ENCODE measurements at regions not wholly inside any gene's neighbourhood (a gene's known extent, or its start where the extent isn't known, plus 50 kb on each side); places are given as distances from the start of the nearest gene placed in this dataset.

DNA sequence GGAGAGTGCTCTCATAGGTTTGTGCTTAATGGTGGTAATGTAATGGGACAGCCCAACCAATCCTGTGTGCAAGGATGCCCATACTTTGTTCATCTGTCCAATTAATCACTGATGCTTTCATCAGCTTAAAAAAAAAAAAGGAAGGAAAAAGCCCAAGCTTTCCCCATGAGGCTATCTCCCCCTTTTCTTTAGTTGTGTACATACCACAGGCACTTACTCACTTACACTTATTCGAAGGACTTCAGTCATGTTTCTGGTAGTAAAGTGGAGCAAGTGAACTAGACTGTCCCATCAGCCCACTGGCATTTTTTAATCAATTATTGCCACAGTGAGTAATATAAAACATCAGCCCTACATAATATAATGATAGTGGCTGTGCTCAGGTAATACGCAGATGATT, 183.5 kb upstream of the UFM1 start:
- H3K27me3 ChIP-seq (ENCODE audit: control insufficient read depth, insufficient read depth, low read length, poor library complexity, severe bottlenecking), result no peaks in the 10 kb centered on the region
- H3K27ac ChIP-seq (ENCODE audit: insufficient read depth, low read depth, low read length, poor library complexity, severe bottlenecking), result no peak overlapping the region
- H3K36me3 ChIP-seq (ENCODE audit: control insufficient read depth, insufficient read depth, low read length), result no peaks in the 10 kb centered on the region
- H3K4me1 ChIP-seq (ENCODE audit: control insufficient read depth, insufficient read depth, low read length), result no peaks in the 10 kb centered on the region
- no peak overlapping the region for H3K4me3 ChIP-seq (ENCODE audit: insufficient read depth, low read depth, low read length)
- 98% methylated on average over 2 of the region's 2 CpGs; no CpG with 5 or more reads in 1 of the 2 experiments for WGBS, 2 experiments
- no peaks in the 10 kb centered on the region for H3K9me3 ChIP-seq (ENCODE audit: control insufficient read depth, low read length)

DNA sequence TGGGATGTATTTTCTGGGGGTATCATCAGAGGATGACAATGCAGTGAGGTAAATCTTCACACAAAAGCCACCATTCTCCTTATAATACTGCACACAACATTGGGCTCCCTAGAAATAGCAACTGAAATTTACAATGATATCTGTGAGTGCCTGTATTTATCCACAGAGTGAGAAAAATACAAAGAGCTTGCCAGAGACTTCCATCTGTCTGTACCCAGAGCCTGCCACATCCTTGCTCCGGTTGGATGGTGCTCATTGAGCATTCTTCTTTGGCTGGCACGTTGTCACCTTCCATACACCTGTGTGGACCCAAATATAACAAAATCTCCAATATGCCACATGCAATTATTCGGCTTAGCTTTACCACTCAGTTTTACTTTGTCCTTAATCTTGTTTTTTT, 189.5 kb upstream of the UFM1 start:
- no peaks in the 10 kb centered on the region for H3K36me3 ChIP-seq (ENCODE audit: control insufficient read depth, insufficient read depth, low read length)
- H3K9me3 ChIP-seq (ENCODE audit: control insufficient read depth, low read length), result no peaks in the 10 kb centered on the region
- H3K27me3 ChIP-seq (ENCODE audit: control insufficient read depth, insufficient read depth, low read length, poor library complexity, severe bottlenecking), result no peaks in the 10 kb centered on the region
- WGBS, 2 experiments, result 91 to 93% methylated on average over 3 of the region's 3 CpGs
- no peak overlapping the region for H3K4me3 ChIP-seq (ENCODE audit: insufficient read depth, low read depth, low read length)
- no peak overlapping the region for H3K27ac ChIP-seq (ENCODE audit: insufficient read depth, low read depth, low read length, poor library complexity, severe bottlenecking)
- no peaks in the 10 kb centered on the region for H3K4me1 ChIP-seq (ENCODE audit: control insufficient read depth, insufficient read depth, low read length)

DNA sequence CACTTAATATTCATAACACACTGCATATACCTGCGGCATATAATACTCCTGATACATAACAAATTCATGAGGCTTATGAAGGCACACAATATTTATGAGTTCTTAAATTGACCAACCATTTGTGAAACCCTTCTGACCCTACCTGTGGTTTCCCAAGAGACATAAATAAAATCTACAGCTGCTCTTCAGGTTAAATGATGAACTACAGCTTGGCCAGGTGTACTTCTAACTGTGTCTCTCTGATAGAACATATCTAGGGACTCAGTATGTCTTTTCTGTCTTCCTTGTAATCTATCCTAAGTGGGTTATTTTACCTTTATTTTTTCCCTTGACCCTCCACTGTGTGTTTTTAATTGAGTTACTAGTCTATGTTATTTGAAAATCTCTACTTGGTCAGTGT, 189.9 kb upstream of the UFM1 start:
- H3K9me3 ChIP-seq (ENCODE audit: control insufficient read depth, low read length), result no peaks in the 10 kb centered on the region
- H3K27ac ChIP-seq (ENCODE audit: insufficient read depth, low read depth, low read length, poor library complexity, severe bottlenecking), result no peak overlapping the region
- no peaks in the 10 kb centered on the region for H3K27me3 ChIP-seq (ENCODE audit: control insufficient read depth, insufficient read depth, low read length, poor library complexity, severe bottlenecking)
- 76 to 90% methylated on average over 1 of the region's 1 CpG for WGBS, 2 experiments
- no peak overlapping the region for H3K4me3 ChIP-seq (ENCODE audit: insufficient read depth, low read depth, low read length)
- H3K4me1 ChIP-seq (ENCODE audit: control insufficient read depth, insufficient read depth, low read length), result no peaks in the 10 kb centered on the region
- H3K36me3 ChIP-seq (ENCODE audit: control insufficient read depth, insufficient read depth, low read length), result no peaks in the 10 kb centered on the region

DNA sequence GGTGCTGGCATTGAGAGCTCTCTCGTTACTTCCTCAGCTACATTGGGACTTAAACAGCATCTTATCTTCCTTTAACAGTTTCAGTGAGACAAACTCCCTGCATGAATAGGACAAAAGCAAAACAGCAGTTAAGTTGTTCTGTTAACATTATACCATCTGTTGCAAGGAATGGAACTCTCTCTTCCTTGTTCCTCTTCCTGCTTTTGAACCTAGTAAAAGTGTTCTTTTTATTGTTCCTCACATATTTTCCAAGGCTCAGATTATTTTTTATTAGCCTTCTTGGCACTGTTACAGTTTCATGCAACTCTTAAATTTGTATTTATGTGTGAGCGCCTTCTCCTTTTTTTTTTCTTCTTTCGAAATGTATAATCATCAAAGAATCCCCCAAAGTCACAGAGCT, 202.6 kb upstream of the UFM1 start:
- Histone ChIP-seq H3K4me3 (ENCODE audit: insufficient read depth, low read depth, low read length) (no peak overlapping the region), H3K36me3 (ENCODE audit: control insufficient read depth, insufficient read depth, low read length) (no peaks in the 10 kb centered on the region), H3K27me3 (ENCODE audit: control insufficient read depth, insufficient read depth, low read length, poor library complexity, severe bottlenecking) (no peaks in the 10 kb centered on the region), H3K27ac (ENCODE audit: insufficient read depth, low read depth, low read length, poor library complexity, severe bottlenecking) (no peak overlapping the region), H3K9me3 (ENCODE audit: control insufficient read depth, low read length) (no peaks in the 10 kb centered on the region), H3K4me1 (ENCODE audit: control insufficient read depth, insufficient read depth, low read length) (no peaks in the 10 kb centered on the region)
- 88 to 91% methylated on average over 2 to 3 of the region's 3 CpGs for WGBS, 2 experiments

DNA sequence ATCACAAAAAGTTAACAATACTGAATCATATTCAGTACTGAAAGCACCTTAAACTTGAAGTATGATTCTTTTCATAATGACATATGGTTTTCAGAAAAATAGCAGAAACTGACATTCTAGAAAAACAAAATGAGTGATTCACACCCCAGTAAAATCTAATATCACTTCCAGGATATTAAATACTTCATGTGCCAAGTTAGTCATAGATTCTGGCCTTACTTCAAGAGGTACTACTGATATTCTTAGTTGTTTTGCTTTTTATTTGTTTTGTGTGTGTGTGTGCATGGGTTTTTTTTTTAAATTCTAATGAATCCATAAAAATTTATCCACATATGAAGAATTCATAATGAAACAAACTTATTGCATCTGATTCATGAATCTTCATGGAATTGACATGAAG, 207.9 kb upstream of the UFM1 start:
- Histone ChIP-seq H3K27me3 (ENCODE audit: control insufficient read depth, insufficient read depth, low read length, poor library complexity, severe bottlenecking) (no peaks in the 10 kb centered on the region), H3K4me1 (ENCODE audit: control insufficient read depth, insufficient read depth, low read length) (no peaks in the 10 kb centered on the region), H3K9me3 (ENCODE audit: control insufficient read depth, low read length) (no peaks in the 10 kb centered on the region), H3K4me3 (ENCODE audit: insufficient read depth, low read depth, low read length) (no peak overlapping the region), H3K27ac (ENCODE audit: insufficient read depth, low read depth, low read length, poor library complexity, severe bottlenecking) (no peak overlapping the region), H3K36me3 (ENCODE audit: control insufficient read depth, insufficient read depth, low read length) (no peaks in the 10 kb centered on the region)

DNA sequence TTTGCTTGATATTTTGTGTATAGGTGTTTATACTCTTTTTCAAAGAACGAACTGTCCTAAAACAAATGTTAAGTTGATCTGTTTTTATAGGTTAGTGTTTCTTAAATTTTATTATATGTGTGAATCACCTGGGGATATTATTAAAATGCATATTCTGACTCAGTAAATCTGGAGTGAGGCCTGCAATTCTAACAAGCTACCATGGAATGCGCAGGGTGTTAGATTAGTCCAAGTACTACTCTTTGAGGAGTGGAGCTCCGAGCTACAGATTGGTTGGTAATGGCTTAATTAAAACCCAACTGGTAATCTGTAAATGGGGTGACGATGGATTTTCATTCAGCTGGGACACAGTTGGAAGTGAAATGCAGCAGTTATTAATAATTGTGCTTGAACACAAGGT, 214.1 kb upstream of the UFM1 start:
- Histone ChIP-seq H3K4me3 (ENCODE audit: insufficient read depth, low read depth, low read length) (no peak overlapping the region), H3K27me3 (ENCODE audit: control insufficient read depth, insufficient read depth, low read length, poor library complexity, severe bottlenecking) (no peaks in the 10 kb centered on the region), H3K9me3 (ENCODE audit: control insufficient read depth, low read length) (no peaks in the 10 kb centered on the region), H3K4me1 (ENCODE audit: control insufficient read depth, insufficient read depth, low read length) (no peaks in the 10 kb centered on the region), H3K36me3 (ENCODE audit: control insufficient read depth, insufficient read depth, low read length) (no peaks in the 10 kb centered on the region), H3K27ac (ENCODE audit: insufficient read depth, low read depth, low read length, poor library complexity, severe bottlenecking) (no peak overlapping the region)
- 94 to 95% methylated on average over 4 of the region's 4 CpGs for WGBS, 2 experiments

DNA sequence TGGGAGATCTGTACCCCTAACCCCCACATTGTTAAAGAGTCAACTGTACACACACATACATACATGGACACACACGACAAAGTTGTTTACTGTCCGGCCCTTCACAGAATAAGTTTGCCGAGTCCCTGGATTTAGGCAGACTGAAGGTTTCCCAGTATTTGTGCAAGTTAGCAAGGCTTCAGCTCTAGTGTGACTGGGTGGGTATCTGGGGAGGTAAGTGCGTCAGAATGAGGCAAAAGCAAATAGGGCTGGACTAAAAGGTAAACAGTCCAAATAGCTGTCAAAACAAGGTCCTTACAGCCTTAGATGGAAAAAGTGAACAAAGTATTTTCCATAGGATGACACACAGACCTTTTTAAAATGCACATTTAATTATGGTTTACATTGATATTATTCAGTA, 228.4 kb upstream of the UFM1 start:
- 93 to 94% methylated on average over 4 of the region's 4 CpGs for WGBS, 2 experiments
- no peaks in the 10 kb centered on the region for H3K9me3 ChIP-seq (ENCODE audit: control insufficient read depth, low read length)
- no peak overlapping the region for H3K27ac ChIP-seq (ENCODE audit: insufficient read depth, low read depth, low read length, poor library complexity, severe bottlenecking)
- H3K27me3 ChIP-seq (ENCODE audit: control insufficient read depth, insufficient read depth, low read length, poor library complexity, severe bottlenecking), result no peaks in the 10 kb centered on the region
- H3K4me1 ChIP-seq (ENCODE audit: control insufficient read depth, insufficient read depth, low read length), result no peaks in the 10 kb centered on the region
- no peak overlapping the region for H3K4me3 ChIP-seq (ENCODE audit: insufficient read depth, low read depth, low read length)
- H3K36me3 ChIP-seq (ENCODE audit: control insufficient read depth, insufficient read depth, low read length), result no peaks in the 10 kb centered on the region

DNA sequence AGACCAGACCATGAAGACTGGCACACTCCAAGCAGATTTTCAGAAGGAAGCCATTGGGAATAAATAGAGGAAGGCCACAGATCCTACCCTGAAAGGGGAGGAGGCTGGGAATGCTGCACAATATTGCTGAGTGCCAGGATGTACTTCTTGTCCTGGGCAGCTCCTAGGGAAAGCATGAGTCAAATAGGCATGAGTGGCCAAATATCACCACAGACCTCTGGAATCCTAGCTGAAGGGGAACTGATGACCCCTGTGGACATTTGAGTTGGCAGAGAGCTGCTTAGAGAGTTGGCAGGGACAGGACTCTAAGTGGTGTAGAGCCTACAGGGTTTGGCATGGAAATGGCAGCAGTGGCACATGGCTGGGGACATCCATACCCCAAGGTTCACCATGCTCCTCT, 234.3 kb upstream of the TRPC4 start:
- no peaks in the 10 kb centered on the region for H3K36me3 ChIP-seq (ENCODE audit: control insufficient read depth, insufficient read depth, low read length)
- no peaks in the 10 kb centered on the region for H3K4me1 ChIP-seq (ENCODE audit: control insufficient read depth, insufficient read depth, low read length)
- H3K27ac ChIP-seq (ENCODE audit: insufficient read depth, low read depth, low read length, poor library complexity, severe bottlenecking), result no peak overlapping the region
- H3K4me3 ChIP-seq (ENCODE audit: insufficient read depth, low read depth, low read length), result no peak overlapping the region
- no peaks in the 10 kb centered on the region for H3K27me3 ChIP-seq (ENCODE audit: control insufficient read depth, insufficient read depth, low read length, poor library complexity, severe bottlenecking)
- no peaks in the 10 kb centered on the region for H3K9me3 ChIP-seq (ENCODE audit: control insufficient read depth, low read length)

DNA sequence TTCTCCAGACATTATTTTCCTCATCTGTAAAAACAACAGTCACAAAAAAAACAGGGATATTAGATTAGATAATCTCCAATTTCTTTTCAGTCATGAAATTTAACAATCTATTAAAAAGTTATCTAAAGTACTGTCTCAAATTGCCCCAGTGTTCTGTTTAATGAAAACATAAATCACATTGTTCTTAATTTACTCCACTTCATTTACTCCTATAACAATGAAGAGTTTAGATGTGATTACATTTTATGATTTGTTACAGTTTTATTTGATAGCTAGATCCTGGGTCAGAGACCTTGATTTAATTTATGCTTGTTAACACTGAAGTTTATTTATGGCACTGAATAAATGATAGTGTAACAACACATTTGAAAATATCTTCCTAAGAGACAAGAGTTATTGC, 230.2 kb upstream of the TRPC4 start:
- no peak overlapping the region for H3K4me3 ChIP-seq (ENCODE audit: insufficient read depth, low read depth, low read length)

DNA sequence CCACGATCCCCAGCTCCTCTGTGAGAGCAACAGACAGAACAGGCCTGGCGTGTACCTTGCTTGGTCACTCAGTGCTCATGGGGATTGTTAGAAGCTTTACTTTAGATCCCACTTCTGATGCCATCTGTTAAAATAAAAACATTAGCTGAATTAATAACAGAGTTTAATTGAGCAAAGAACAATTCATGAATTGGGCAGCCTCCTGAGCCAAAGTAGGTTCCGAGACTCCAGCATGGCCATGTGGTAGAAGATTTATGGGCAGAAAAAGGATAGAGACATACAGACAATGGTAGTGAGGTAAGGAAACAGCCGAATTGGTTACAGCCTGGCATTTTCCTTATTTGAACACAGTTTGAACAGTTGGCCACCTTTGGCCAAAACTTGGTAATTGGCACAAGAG, 223.9 kb upstream of the TRPC4 start:
- Histone ChIP-seq H3K27me3 (ENCODE audit: control insufficient read depth, insufficient read depth, low read length, poor library complexity, severe bottlenecking) (no peaks in the 10 kb centered on the region), H3K9me3 (ENCODE audit: control insufficient read depth, low read length) (no peaks in the 10 kb centered on the region), H3K4me3 (ENCODE audit: insufficient read depth, low read depth, low read length) (no peak overlapping the region), H3K36me3 (ENCODE audit: control insufficient read depth, insufficient read depth, low read length) (no peaks in the 10 kb centered on the region), H3K4me1 (ENCODE audit: control insufficient read depth, insufficient read depth, low read length) (no peaks in the 10 kb centered on the region), H3K27ac (ENCODE audit: insufficient read depth, low read depth, low read length, poor library complexity, severe bottlenecking) (no peak overlapping the region)
- 92 to 96% methylated on average over 4 of the region's 4 CpGs for WGBS, 2 experiments

More for the DNA sequence above, 230.2 kb upstream of the TRPC4 start:
- Histone ChIP-seq H3K27ac (ENCODE audit: insufficient read depth, low read depth, low read length, poor library complexity, severe bottlenecking) (no peak overlapping the region), H3K4me1 (ENCODE audit: control insufficient read depth, insufficient read depth, low read length) (no peaks in the 10 kb centered on the region), H3K9me3 (ENCODE audit: control insufficient read depth, low read length) (no peaks in the 10 kb centered on the region), H3K27me3 (ENCODE audit: control insufficient read depth, insufficient read depth, low read length, poor library complexity, severe bottlenecking) (no peaks in the 10 kb centered on the region), H3K36me3 (ENCODE audit: control insufficient read depth, insufficient read depth, low read length) (no peaks in the 10 kb centered on the region)

DNA sequence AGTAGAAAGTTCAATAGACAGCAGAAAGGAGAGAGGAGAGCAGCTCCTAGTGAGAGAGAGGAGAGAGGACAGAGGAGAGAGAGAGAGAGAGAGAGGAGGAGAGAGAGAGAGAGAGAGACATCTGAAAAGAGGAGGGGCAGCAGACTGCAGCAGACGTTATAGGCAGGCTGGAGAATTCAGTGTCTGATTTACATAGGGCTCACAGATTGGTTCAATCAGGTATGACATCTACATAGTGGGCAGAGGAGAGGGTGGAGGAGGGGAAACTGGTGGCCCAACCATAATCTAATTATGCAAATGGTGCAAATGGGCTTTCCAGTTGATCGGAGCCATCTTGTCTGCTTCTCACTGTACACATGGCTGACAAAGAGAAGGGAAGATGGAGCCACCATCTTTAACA, 221.3 kb upstream of the TRPC4 start:
- WGBS, 2 experiments, result 56 to 69% methylated on average over 2 of the region's 2 CpGs
- Histone ChIP-seq H3K9me3 (ENCODE audit: control insufficient read depth, low read length) (peaks cover 3% of the 10 kb centered on the region), H3K27me3 (ENCODE audit: control insufficient read depth, insufficient read depth, low read length, poor library complexity, severe bottlenecking) (no peaks in the 10 kb centered on the region), H3K36me3 (ENCODE audit: control insufficient read depth, insufficient read depth, low read length) (no peaks in the 10 kb centered on the region), H3K27ac (ENCODE audit: insufficient read depth, low read depth, low read length, poor library complexity, severe bottlenecking) (no peak overlapping the region), H3K4me3 (ENCODE audit: insufficient read depth, low read depth, low read length) (no peak overlapping the region), H3K4me1 (ENCODE audit: control insufficient read depth, insufficient read depth, low read length) (no peaks in the 10 kb centered on the region)

Measured in ectodermal cell (in vitro differentiated cells).